Neutrophil (primary cell): ENCODE measurements at regions not wholly inside any gene's neighbourhood (a gene's known extent, or its start where the extent isn't known, plus 50 kb on each side); places are given as distances from the start of the nearest gene placed in this dataset.

ENCODE experiments used
- H3K27ac ChIP-seq: fragments of 200-600 bp; sonication (generic); 2 replicates; pipeline ENCODE4 v1.5.1; 2016; ENCODE audit warnings: mild to moderate bottlenecking, moderate library complexity
- H3K27me3 ChIP-seq: fragments of 200-600 bp; sonication (generic); 2 replicates; pipeline ENCODE4 v1.6.0; 2016; ENCODE audit warnings: mild to moderate bottlenecking
- H3K36me3 ChIP-seq: fragments of 200-600 bp; sonication (generic); 2 replicates; pipeline ENCODE4 v1.5.1; 2017
- H3K4me1 ChIP-seq, 2 experiments: fragments of 200-600 bp in 1 of 2; sonication (generic) in 1 of 2; 1 replicate in 1 of 2; 2 replicates in 1 of 2; pipeline versions ENCODE4 v1.5.1 to v1.6.1; 2013 to 2016; ENCODE audit warnings: low read depth in 1 of 2, low read length in 1 of 2, mild to moderate bottlenecking in 1 of 2, moderate library complexity in 1 of 2; ENCODE audit not compliant: control insufficient read depth in 1 of 2, insufficient read depth in 1 of 2
- H3K4me3 ChIP-seq, 2 experiments: fragments of 200-600 bp in 1 of 2; sonication (generic) in 1 of 2; 1 replicate in 1 of 2; 2 replicates in 1 of 2; pipeline ENCODE4 v1.5.1; 2013 to 2016; ENCODE audit warnings: low read depth in 1 of 2, low read length in 1 of 2, mild to moderate bottlenecking in 1 of 2, moderate library complexity in 1 of 2
- H3K9me3 ChIP-seq: fragments of 200-600 bp; sonication (generic); 2 replicates; pipeline ENCODE4 v1.5.1; 2016
- TF ChIP-seq, protein P1 (sequence below): fragments of 200-600 bp; sonication (generic); IDR thresholded peaks from 2 replicates; pipeline ENCODE4 v1.5.1; 2016; ENCODE audit warnings: antibody characterized with exemption

DNA sequence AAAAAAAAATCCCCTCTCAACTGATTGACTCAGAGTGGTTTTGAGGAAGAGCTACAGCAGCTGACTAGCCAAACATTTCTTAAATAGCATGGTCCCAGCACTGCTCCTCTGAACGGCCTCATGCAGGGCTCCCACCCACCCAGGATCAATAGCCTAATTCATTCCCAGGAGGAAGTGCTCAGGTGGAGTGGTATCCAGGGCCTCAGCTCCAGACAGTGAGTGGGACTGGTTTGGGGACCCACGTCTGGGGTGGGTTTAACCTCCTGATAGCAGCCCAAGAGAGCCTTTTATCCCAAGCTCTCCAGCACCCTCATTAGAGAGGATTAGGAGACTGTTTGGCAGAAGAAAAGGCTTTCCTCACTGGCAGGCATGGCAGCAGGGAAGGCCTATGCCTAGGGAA lies 68.5 kb upstream of the CDH5 start:
- H3K27me3 ChIP-seq, result peaks cover 13% of the 10 kb centered on the region
- no peaks in the 10 kb centered on the region for H3K36me3 ChIP-seq
- TF ChIP-seq, protein P1, sequence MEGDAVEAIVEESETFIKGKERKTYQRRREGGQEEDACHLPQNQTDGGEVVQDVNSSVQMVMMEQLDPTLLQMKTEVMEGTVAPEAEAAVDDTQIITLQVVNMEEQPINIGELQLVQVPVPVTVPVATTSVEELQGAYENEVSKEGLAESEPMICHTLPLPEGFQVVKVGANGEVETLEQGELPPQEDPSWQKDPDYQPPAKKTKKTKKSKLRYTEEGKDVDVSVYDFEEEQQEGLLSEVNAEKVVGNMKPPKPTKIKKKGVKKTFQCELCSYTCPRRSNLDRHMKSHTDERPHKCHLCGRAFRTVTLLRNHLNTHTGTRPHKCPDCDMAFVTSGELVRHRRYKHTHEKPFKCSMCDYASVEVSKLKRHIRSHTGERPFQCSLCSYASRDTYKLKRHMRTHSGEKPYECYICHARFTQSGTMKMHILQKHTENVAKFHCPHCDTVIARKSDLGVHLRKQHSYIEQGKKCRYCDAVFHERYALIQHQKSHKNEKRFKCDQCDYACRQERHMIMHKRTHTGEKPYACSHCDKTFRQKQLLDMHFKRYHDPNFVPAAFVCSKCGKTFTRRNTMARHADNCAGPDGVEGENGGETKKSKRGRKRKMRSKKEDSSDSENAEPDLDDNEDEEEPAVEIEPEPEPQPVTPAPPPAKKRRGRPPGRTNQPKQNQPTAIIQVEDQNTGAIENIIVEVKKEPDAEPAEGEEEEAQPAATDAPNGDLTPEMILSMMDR, result no peak
- no peaks in the 10 kb centered on the region for H3K9me3 ChIP-seq
- no peaks in the 10 kb centered on the region for H3K4me1 ChIP-seq
- H3K27ac ChIP-seq, result no peak overlapping the region
- H3K4me3 ChIP-seq, result no peak overlapping the region

- Histone ChIP-seq H3K36me3 (no peaks in the 10 kb centered on the region), H3K4me3 (no peak overlapping the region), H3K9me3 (no peaks in the 10 kb centered on the region), H3K27me3 (peaks cover 17% of the 10 kb centered on the region), H3K4me1 (no peaks in the 10 kb centered on the region), H3K27ac (no peak overlapping the region)
- TF ChIP-seq, protein P1, result no peak
Observed at GRCh38 chr16:66296591-66296990, 69.9 kb upstream of the CDH5 start.

GRCh38 chr16:66295761-66296546 lies 70.5 kb upstream of the CDH5 start:
- H3K4me1 ChIP-seq, result no peaks in the 10 kb centered on the region
- H3K9me3 ChIP-seq, result no peaks in the 10 kb centered on the region
- no peaks in the 10 kb centered on the region for H3K36me3 ChIP-seq
- H3K27me3 ChIP-seq, result peaks cover 17% of the 10 kb centered on the region
- TF ChIP-seq, protein P1, result no peak
- no peak overlapping the region for H3K27ac ChIP-seq
- H3K4me3 ChIP-seq, result no peak overlapping the region

- no peaks in the 10 kb centered on the region for H3K9me3 ChIP-seq
- H3K36me3 ChIP-seq, result no peaks in the 10 kb centered on the region
- TF ChIP-seq, protein P1, result no peak
- H3K27ac ChIP-seq, result no peak overlapping the region
- no peaks in the 10 kb centered on the region for H3K4me1 ChIP-seq
- no peak overlapping the region for H3K4me3 ChIP-seq
- H3K27me3 ChIP-seq, result peaks cover 17% of the 10 kb centered on the region
Observed at GRCh38 chr16:66295213-66295612, 71.3 kb upstream of the CDH5 start.

- H3K36me3 ChIP-seq, result no peaks in the 10 kb centered on the region
- TF ChIP-seq, protein P1, result no peak
- no peak overlapping the region for H3K4me3 ChIP-seq
- H3K27me3 ChIP-seq, result peaks cover 17% of the 10 kb centered on the region
- H3K9me3 ChIP-seq, result no peaks in the 10 kb centered on the region
- H3K27ac ChIP-seq, result no peak overlapping the region
- H3K4me1 ChIP-seq, result no peaks in the 10 kb centered on the region
Observed at GRCh38 chr16:66294507-66294906, 72.0 kb upstream of the CDH5 start.
